SK-N-SH treated with all-trans-retinoic acid at 6 μM for 48 hours (cell line): ENCODE measurements at regions not wholly inside any gene's neighbourhood (a gene's known extent, or its start where the extent isn't known, plus 50 kb on each side); places are given as distances from the start of the nearest gene placed in this dataset.

Experiments
- ATAC-seq: fragments of 200-7000 bp; cut with Tn5 transposase; 3 replicates; pipeline ENCODE4 v1.9.1; 2020; ENCODE audit warnings: mild to moderate bottlenecking, moderate library complexity
- ARNTL ChIP-seq: fragments of 450-650 bp; formaldehyde crosslinking; IDR thresholded peaks from 2 replicates; pipeline ENCODE4 v1.5.0; 2020; ENCODE audit warnings: low read depth, mild to moderate bottlenecking, moderate library complexity, borderline replicate concordance
- BACH2 ChIP-seq: fragments of 250-450 bp; sonication (Bioruptor Pico); IDR thresholded peaks from 2 replicates; pipeline ENCODE4 v1.9.0; 2021; ENCODE audit warnings: mild to moderate bottlenecking, borderline replicate concordance
- CREB5 ChIP-seq: fragments of 250-450 bp; sonication (Bioruptor Pico); IDR thresholded peaks from 2 replicates; pipeline ENCODE4 v1.5.1; 2020; ENCODE audit warnings: low read depth, mild to moderate bottlenecking, moderate library complexity
- CSDC2 ChIP-seq: fragments of 250-450 bp; sonication (Bioruptor Pico); IDR thresholded peaks from 2 replicates; pipeline ENCODE4 v1.5.0; 2020; ENCODE audit warnings: mild to moderate bottlenecking, moderate library complexity
- ESRRG ChIP-seq: fragments of 250-450 bp; sonication (Bioruptor Pico); IDR thresholded peaks from 2 replicates; pipeline ENCODE4 v1.6.1; 2021; ENCODE audit warnings: mild to moderate bottlenecking
- GLIS3 ChIP-seq: fragments of 250-450 bp; sonication (Bioruptor Pico); IDR thresholded peaks from 2 replicates; pipeline ENCODE4 v1.5.0; 2020; ENCODE audit warnings: mild to moderate bottlenecking, moderate library complexity
- ISL1 ChIP-seq: fragments of 250-450 bp; sonication (Bioruptor Pico); IDR thresholded peaks from 2 replicates; pipeline ENCODE4 v2.1.2; 2022; ENCODE audit warnings: mild to moderate bottlenecking, moderate library complexity
- OSR1 ChIP-seq: fragments of 250-450 bp; sonication (Bioruptor Pico); IDR thresholded peaks from 2 replicates; pipeline ENCODE4 v1.8.0; 2022; ENCODE audit warnings: moderate library complexity, mild to moderate bottlenecking, inconsistent platforms
- PATZ1 ChIP-seq: fragments of 250-450 bp; sonication (Bioruptor Pico); IDR thresholded peaks from 2 replicates; pipeline ENCODE4 v1.8.0; 2020; ENCODE audit warnings: mild to moderate bottlenecking, moderate library complexity, borderline replicate concordance
- POU6F1 ChIP-seq: fragments of 250-450 bp; sonication (Bioruptor Pico); IDR thresholded peaks from 2 replicates; pipeline ENCODE4 v1.8.0; 2021; ENCODE audit warnings: low read depth, mild to moderate bottlenecking, moderate library complexity, borderline replicate concordance
- PPARA ChIP-seq: fragments of 250-450 bp; sonication (Bioruptor Pico); IDR thresholded peaks from 2 replicates; pipeline ENCODE4 v1.5.0; 2020; ENCODE audit warnings: mild to moderate bottlenecking, borderline replicate concordance
- RARB ChIP-seq: fragments of 250-450 bp; sonication (Bioruptor Pico); IDR thresholded peaks from 2 replicates; pipeline ENCODE4 v1.8.0; 2021; ENCODE audit warnings: mild to moderate bottlenecking, moderate library complexity
- SNAI2 ChIP-seq: fragments of 250-450 bp; sonication (Bioruptor Pico); IDR thresholded peaks from 2 replicates; pipeline ENCODE4 v1.5.0; 2020; ENCODE audit warnings: mild to moderate bottlenecking, moderate library complexity
- TCF4 ChIP-seq: fragments of 250-450 bp; sonication (Bioruptor Pico); IDR thresholded peaks from 2 replicates; pipeline ENCODE4 v1.8.0; 2021; ENCODE audit warnings: mild to moderate bottlenecking, moderate library complexity, borderline replicate concordance
- TOX ChIP-seq: fragments of 250-450 bp; sonication (Bioruptor Pico); IDR thresholded peaks from 2 replicates; pipeline ENCODE4 v1.8.0; 2021; ENCODE audit warnings: mild to moderate bottlenecking, moderate library complexity, borderline replicate concordance
- TSHZ2 ChIP-seq: fragments of 250-450 bp; sonication (Bioruptor Pico); IDR thresholded peaks from 2 replicates; pipeline ENCODE4 v1.5.0; 2020; ENCODE audit warnings: mild to moderate bottlenecking, moderate library complexity
- ZC3H10 ChIP-seq: fragments of 250-450 bp; sonication (Bioruptor Pico); IDR thresholded peaks from 2 replicates; pipeline ENCODE4 v1.5.1; 2021; ENCODE audit warnings: mild to moderate bottlenecking, moderate library complexity
- ZFP30 ChIP-seq: fragments of 450-650 bp; formaldehyde crosslinking; IDR thresholded peaks from 2 replicates; pipeline ENCODE4 v1.5.0; 2022; ENCODE audit warnings: mild to moderate bottlenecking, moderate library complexity
- ZNF565 ChIP-seq: fragments of 450-650 bp; formaldehyde crosslinking; conservative IDR thresholded peaks from 2 replicates; pipeline ENCODE4 v1.5.0; 2020; ENCODE audit warnings: low read depth, mild to moderate bottlenecking, moderate library complexity
- ZNF70 ChIP-seq: fragments of 450-650 bp; formaldehyde crosslinking; IDR thresholded peaks from 2 replicates; pipeline ENCODE4 v1.5.0; 2020; ENCODE audit warnings: mild to moderate bottlenecking, moderate library complexity
- ZNF8 ChIP-seq: fragments of 450-650 bp; formaldehyde crosslinking; IDR thresholded peaks from 2 replicates; pipeline ENCODE4 v1.5.0; 2020; ENCODE audit warnings: mild to moderate bottlenecking, moderate library complexity
- TF ChIP-seq, protein P1 (sequence below): fragments of 250-450 bp; sonication (Bioruptor Pico); IDR thresholded peaks from 2 replicates; pipeline ENCODE4 v1.5.1; 2021; ENCODE audit warnings: mild to moderate bottlenecking, moderate library complexity

DNA sequence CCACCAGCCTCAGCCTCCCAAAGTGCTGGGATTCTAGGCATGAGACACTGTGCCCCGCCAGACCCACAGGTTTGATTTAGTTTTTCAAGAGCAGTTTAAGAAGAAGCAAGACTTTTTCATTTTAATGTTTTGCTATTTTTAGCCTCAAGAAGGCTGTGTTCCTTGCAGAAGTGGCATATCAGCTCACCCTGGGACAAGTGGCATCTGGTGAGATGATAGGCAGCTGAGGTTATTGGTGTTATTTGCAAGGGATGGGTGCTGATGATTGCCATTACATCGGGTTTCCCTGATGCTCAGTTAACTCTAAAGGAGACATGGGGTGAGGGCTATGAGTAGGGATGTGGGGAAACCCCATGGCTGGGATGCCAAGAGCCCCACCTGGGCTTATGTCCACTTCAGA, 120.4 kb downstream of the MXRA5 start (continued):
- no peak for TF ChIP-seq PATZ1 (CRISPR knock-in tag)
- no peak for TF ChIP-seq PPARA
- no peak for TF ChIP-seq ZNF70

- TF ChIP-seq ISL1 (CRISPR knock-in tag), result no peak
- TF ChIP-seq ESRRG (CRISPR knock-in tag), result no peak
- TF ChIP-seq ZNF565 (CRISPR knock-in tag), result no peak
- no peak for TF ChIP-seq ZNF8 (CRISPR knock-in tag)
- no peak for TF ChIP-seq TCF4 (CRISPR knock-in tag)
- TF ChIP-seq, protein P1, sequence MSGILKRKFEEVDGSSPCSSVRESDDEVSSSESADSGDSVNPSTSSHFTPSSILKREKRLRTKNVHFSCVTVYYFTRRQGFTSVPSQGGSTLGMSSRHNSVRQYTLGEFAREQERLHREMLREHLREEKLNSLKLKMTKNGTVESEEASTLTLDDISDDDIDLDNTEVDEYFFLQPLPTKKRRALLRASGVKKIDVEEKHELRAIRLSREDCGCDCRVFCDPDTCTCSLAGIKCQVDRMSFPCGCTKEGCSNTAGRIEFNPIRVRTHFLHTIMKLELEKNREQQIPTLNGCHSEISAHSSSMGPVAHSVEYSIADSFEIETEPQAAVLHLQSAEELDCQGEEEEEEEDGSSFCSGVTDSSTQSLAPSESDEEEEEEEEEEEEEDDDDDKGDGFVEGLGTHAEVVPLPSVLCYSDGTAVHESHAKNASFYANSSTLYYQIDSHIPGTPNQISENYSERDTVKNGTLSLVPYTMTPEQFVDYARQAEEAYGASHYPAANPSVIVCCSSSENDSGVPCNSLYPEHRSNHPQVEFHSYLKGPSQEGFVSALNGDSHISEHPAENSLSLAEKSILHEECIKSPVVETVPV, result no peak
- TF ChIP-seq ZNF70, result no peak
- no peak for TF ChIP-seq ZC3H10 (CRISPR knock-in tag)
- no peak for TF ChIP-seq PATZ1 (CRISPR knock-in tag)
- TF ChIP-seq TOX, result no peak
- no peak for TF ChIP-seq TSHZ2
- TF ChIP-seq OSR1, result no peak
- TF ChIP-seq CREB5 (CRISPR knock-in tag), result no peak
- TF ChIP-seq SNAI2 (CRISPR knock-in tag), result no peak
- TF ChIP-seq GLIS3, result no peak
- ATAC-seq, result no peak
Observed at GRCh38 chrX:3221643-3222042, 124.8 kb downstream of the MXRA5 start.

DNA sequence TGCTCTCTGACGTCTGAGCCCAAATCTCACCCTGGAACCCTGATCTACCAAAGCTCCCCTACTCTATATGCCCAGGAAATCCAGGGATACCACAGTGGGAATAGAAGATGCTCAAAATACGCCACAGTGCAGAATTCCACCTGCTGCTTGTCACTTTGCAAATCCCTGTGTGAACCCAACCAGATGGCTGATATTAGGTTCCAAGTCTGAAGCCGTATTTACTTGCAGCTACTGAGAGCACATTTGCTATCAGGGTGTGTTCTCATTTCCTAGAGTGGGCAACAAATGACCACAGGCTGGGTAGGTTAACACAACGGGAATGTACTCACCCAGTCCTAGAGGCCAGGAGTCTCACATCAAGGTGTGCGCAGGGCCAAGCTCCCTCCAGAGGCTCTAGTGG, 126.8 kb downstream of the MXRA5 start:
- ATAC-seq, result no peak
- TF ChIP-seq ARNTL (no peak), TOX (no peak), RARB (CRISPR knock-in tag) (no peak), ZNF565 (CRISPR knock-in tag) (no peak), CREB5 (CRISPR knock-in tag) (no peak), ESRRG (CRISPR knock-in tag) (no peak), ISL1 (CRISPR knock-in tag) (no peak), GLIS3 (no peak), SNAI2 (CRISPR knock-in tag) (no peak), BACH2 (CRISPR knock-in tag) (no peak), POU6F1 (no peak), TCF4 (CRISPR knock-in tag) (no peak), ZFP30 (CRISPR knock-in tag) (no peak), ZC3H10 (CRISPR knock-in tag) (no peak), CSDC2 (CRISPR knock-in tag) (no peak)
- TF ChIP-seq, protein P1, result no peak
